GM19372 (cell line): ENCODE measurements at regions not wholly inside any gene's neighbourhood (a gene's known extent, or its start where the extent isn't known, plus 50 kb on each side); places are given as distances from the start of the nearest gene placed in this dataset.

Experiments used
- ATAC-seq: cut with Tn5 transposase; IDR thresholded peaks from one replicate; pipeline ENCODE4 v1.9.1; 2021; ENCODE audit warnings: mild to moderate bottlenecking, low read depth, moderate library complexity; ENCODE audit not compliant: unreplicated experiment

GRCh38 chr13:105827111-105827809 is 708.2 kb downstream of the EFNB2 start:
- no peak for ATAC-seq

- ATAC-seq: no peak
Measured at GRCh38 chr13:105825071-105825470, 710.4 kb downstream of the EFNB2 start.

GRCh38 chr13:105821337-105821736 is 714.1 kb downstream of the EFNB2 start:
- no peak for ATAC-seq

GRCh38 chr13:105820415-105820814 is 715.0 kb downstream of the EFNB2 start:
- no peak for ATAC-seq

GRCh38 chr13:105817498-105817897 is 718.0 kb downstream of the EFNB2 start:
- ATAC-seq: no peak

- ATAC-seq: no peak
Measured at GRCh38 chr13:105816994-105817393, 718.5 kb downstream of the EFNB2 start.

- no peak for ATAC-seq
Measured at GRCh38 chr13:105814902-105815250, 720.6 kb downstream of the EFNB2 start.

GRCh38 chr13:105814219-105814901 is 721.1 kb downstream of the EFNB2 start:
- ATAC-seq: no peak

- ATAC-seq: no peak
Measured at GRCh38 chr13:105806628-105806920, 728.9 kb downstream of the EFNB2 start.

- no peak for ATAC-seq
Measured at GRCh38 chr13:105805892-105806627, 729.4 kb downstream of the EFNB2 start.

- no peak for ATAC-seq
Measured at GRCh38 chr13:105804561-105805190, 730.8 kb downstream of the EFNB2 start.

- ATAC-seq: no peak
Measured at GRCh38 chr13:105799155-105799554, 736.3 kb downstream of the EFNB2 start.

- no peak for ATAC-seq
Measured at GRCh38 chr13:105798541-105798940, 736.9 kb downstream of the EFNB2 start.

GRCh38 chr13:105796081-105796480 is 739.4 kb downstream of the EFNB2 start:
- no peak for ATAC-seq

GRCh38 chr13:105790923-105791322 is 744.5 kb downstream of the EFNB2 start:
- ATAC-seq: no peak

GRCh38 chr13:105788530-105788929 is 746.9 kb downstream of the EFNB2 start:
- ATAC-seq: no peak

- no peak for ATAC-seq
Measured at GRCh38 chr13:105787632-105788031, 747.8 kb downstream of the EFNB2 start.

- no peak for ATAC-seq
Measured at GRCh38 chr13:105785436-105785835, 750.0 kb downstream of the EFNB2 start.

GRCh38 chr13:105783261-105783660 is 752.2 kb downstream of the EFNB2 start:
- no peak for ATAC-seq

GRCh38 chr13:105778196-105778595 is 757.3 kb downstream of the EFNB2 start:
- ATAC-seq: no peak

GRCh38 chr13:105774739-105775460 is 760.6 kb downstream of the EFNB2 start:
- ATAC-seq: no peak
